Central memory CD8-positive, alpha-beta T cell (primary cell): ENCODE measurements at regions not wholly inside any gene's neighbourhood (a gene's known extent, or its start where the extent isn't known, plus 50 kb on each side); places are given as distances from the start of the nearest gene placed in this dataset.
A peak's percentile ranks its signal among the peaks of the same experiment; 100 is the strongest.

Experiments used
- ATAC-seq: fragments of 150-1000 bp; cut with Tn5 transposase; replicated peaks from 2 replicates; pipeline ENCODE4 v1.10.0; 2022; ENCODE audit warnings: mild to moderate bottlenecking, moderate FRiP score, moderate number of reproducible peaks; ENCODE audit not compliant: poor library complexity, severe bottlenecking; ENCODE audit errors: extremely low read depth
- DNase-seq, 2 donors: peaks; one replicate each; pipeline ENCODE4 v3.0.0; 2021; ENCODE audit warnings: low spot score in 2 of 2
- H3K27ac Mint-ChIP-seq: one replicate; pipeline ENCODE4 v1.8.0; 2022; ENCODE audit warnings: low read depth, mild to moderate bottlenecking, moderate library complexity, mixed read lengths
- H3K27me3 Mint-ChIP-seq: one replicate; pipeline ENCODE4 v1.8.0; 2022; ENCODE audit warnings: mixed read lengths
- H3K36me3 Mint-ChIP-seq: one replicate; pipeline ENCODE4 v1.8.0; 2022; ENCODE audit warnings: mild to moderate bottlenecking, moderate library complexity, mixed read lengths; ENCODE audit not compliant: insufficient read depth
- H3K4me1 Mint-ChIP-seq: one replicate; pipeline ENCODE4 v1.8.0; 2022; ENCODE audit warnings: mixed read lengths
- H3K4me3 Mint-ChIP-seq: one replicate; pipeline ENCODE4 v1.8.0; 2022; ENCODE audit warnings: mild to moderate bottlenecking, moderate library complexity, mixed read lengths
- H3K9me3 Mint-ChIP-seq: one replicate; pipeline ENCODE4 v1.8.0; 2022; ENCODE audit warnings: mixed read lengths

- DNase-seq (no peak), ATAC-seq (no peak)
- peaks cover 15% of the 10 kb centered on the region for H3K4me1 Mint-ChIP-seq
- H3K9me3 Mint-ChIP-seq, result no peaks in the 10 kb centered on the region
- peaks cover 85% of the 10 kb centered on the region for H3K27me3 Mint-ChIP-seq
- H3K27ac Mint-ChIP-seq, result no peak overlapping the region
- peak overlapping the region; percentile 72 for H3K4me3 Mint-ChIP-seq
- H3K36me3 Mint-ChIP-seq, result no peaks in the 10 kb centered on the region
These were observed 75.7 kb upstream of the FOXP4 start for GRCh38 chr6:41470331-41471063.

- H3K4me1 Mint-ChIP-seq, result peaks cover 15% of the 10 kb centered on the region
- no peak for ATAC-seq
- no peak overlapping the region for H3K27ac Mint-ChIP-seq
- H3K4me3 Mint-ChIP-seq, result no peak overlapping the region
- H3K27me3 Mint-ChIP-seq, result peaks cover 78% of the 10 kb centered on the region
- no peaks in the 10 kb centered on the region for H3K36me3 Mint-ChIP-seq
- DNase-seq, result no peak
- no peaks in the 10 kb centered on the region for H3K9me3 Mint-ChIP-seq
These were observed 74.9 kb upstream of the FOXP4 start for GRCh38 chr6:41471064-41471895.

- no peak for DNase-seq
- peaks cover 13% of the 10 kb centered on the region for H3K4me1 Mint-ChIP-seq
- no peaks in the 10 kb centered on the region for H3K36me3 Mint-ChIP-seq
- ATAC-seq, result no peak
- H3K27ac Mint-ChIP-seq, result no peak overlapping the region
- no peaks in the 10 kb centered on the region for H3K9me3 Mint-ChIP-seq
- peaks cover 78% of the 10 kb centered on the region for H3K27me3 Mint-ChIP-seq
- H3K4me3 Mint-ChIP-seq, result no peak overlapping the region
These were observed 71.8 kb upstream of the FOXP4 start for GRCh38 chr6:41474213-41474933.

- H3K9me3 Mint-ChIP-seq, result no peaks in the 10 kb centered on the region
- no peaks in the 10 kb centered on the region for H3K36me3 Mint-ChIP-seq
- no peak for DNase-seq
- no peak overlapping the region for H3K4me3 Mint-ChIP-seq
- no peak for ATAC-seq
- peaks cover 73% of the 10 kb centered on the region for H3K27me3 Mint-ChIP-seq
- no peak overlapping the region for H3K27ac Mint-ChIP-seq
- peaks cover 6% of the 10 kb centered on the region for H3K4me1 Mint-ChIP-seq
These were observed 71.0 kb upstream of the FOXP4 start for GRCh38 chr6:41475164-41475563.

- no peak for DNase-seq
These were observed 70.3 kb upstream of the FOXP4 start for GRCh38 chr6:41475737-41476357.

GRCh38 chr6:41476401-41476800 lies 69.8 kb upstream of the FOXP4 start:
- H3K4me1 Mint-ChIP-seq, result peaks cover 6% of the 10 kb centered on the region
- H3K36me3 Mint-ChIP-seq, result no peaks in the 10 kb centered on the region
- H3K27me3 Mint-ChIP-seq, result peaks cover 65% of the 10 kb centered on the region

More at GRCh38 chr6:41475737-41476357, 70.3 kb upstream of the FOXP4 start:
- ATAC-seq, result no peak
- H3K27me3 Mint-ChIP-seq, result peaks cover 70% of the 10 kb centered on the region
- H3K9me3 Mint-ChIP-seq, result no peaks in the 10 kb centered on the region
- peaks cover 6% of the 10 kb centered on the region for H3K4me1 Mint-ChIP-seq
- H3K4me3 Mint-ChIP-seq, result no peak overlapping the region
- H3K36me3 Mint-ChIP-seq, result no peaks in the 10 kb centered on the region
- H3K27ac Mint-ChIP-seq, result no peak overlapping the region

GRCh38 chr6:41477572-41477971 lies 68.6 kb upstream of the FOXP4 start:
- Mint-ChIP-seq H3K4me1 (peaks cover 6% of the 10 kb centered on the region), H3K4me3 (no peak overlapping the region), H3K27me3 (peaks cover 53% of the 10 kb centered on the region), H3K36me3 (no peaks in the 10 kb centered on the region), H3K9me3 (no peaks in the 10 kb centered on the region), H3K27ac (no peak overlapping the region)
- ATAC-seq (no peak), DNase-seq (no peak)

More at GRCh38 chr6:41476401-41476800, 69.8 kb upstream of the FOXP4 start:
- H3K9me3 Mint-ChIP-seq, result no peaks in the 10 kb centered on the region
- no peak overlapping the region for H3K27ac Mint-ChIP-seq
- DNase-seq (no peak), ATAC-seq (no peak)
- no peak overlapping the region for H3K4me3 Mint-ChIP-seq

- ATAC-seq (no peak), DNase-seq (no peak)
- Mint-ChIP-seq H3K27ac (no peak overlapping the region), H3K4me3 (no peak overlapping the region), H3K4me1 (no peaks in the 10 kb centered on the region), H3K27me3 (peaks cover 7% of the 10 kb centered on the region), H3K36me3 (no peaks in the 10 kb centered on the region), H3K9me3 (no peaks in the 10 kb centered on the region)
These were observed 62.2 kb upstream of the FOXP4 start for GRCh38 chr6:41483943-41484342.

- H3K4me1 Mint-ChIP-seq, result peaks cover 4% of the 10 kb centered on the region
- DNase-seq, result no peak
- H3K36me3 Mint-ChIP-seq, result no peaks in the 10 kb centered on the region
- H3K4me3 Mint-ChIP-seq, result no peak overlapping the region
- ATAC-seq, result no peak
- no peaks in the 10 kb centered on the region for H3K9me3 Mint-ChIP-seq
- no peak overlapping the region for H3K27ac Mint-ChIP-seq
- peaks cover 18% of the 10 kb centered on the region for H3K27me3 Mint-ChIP-seq
These were observed 58.2 kb upstream of the FOXP4 start for GRCh38 chr6:41487860-41488432.

GRCh38 chr6:41488433-41489119 lies 57.6 kb upstream of the FOXP4 start:
- H3K27me3 Mint-ChIP-seq, result peaks cover 18% of the 10 kb centered on the region
- no peak overlapping the region for H3K27ac Mint-ChIP-seq
- no peaks in the 10 kb centered on the region for H3K9me3 Mint-ChIP-seq
- H3K4me3 Mint-ChIP-seq, result no peak overlapping the region
- H3K4me1 Mint-ChIP-seq, result peaks cover 4% of the 10 kb centered on the region
- no peak for DNase-seq
- no peaks in the 10 kb centered on the region for H3K36me3 Mint-ChIP-seq
- no peak for ATAC-seq

GRCh38 chr6:41489120-41489851 lies 56.9 kb upstream of the FOXP4 start:
- no peak for ATAC-seq
- no peak overlapping the region for H3K4me3 Mint-ChIP-seq
- H3K27ac Mint-ChIP-seq, result no peak overlapping the region
- H3K36me3 Mint-ChIP-seq, result no peaks in the 10 kb centered on the region
- peaks cover 18% of the 10 kb centered on the region for H3K27me3 Mint-ChIP-seq
- H3K9me3 Mint-ChIP-seq, result no peaks in the 10 kb centered on the region
- no peak for DNase-seq
- H3K4me1 Mint-ChIP-seq, result peaks cover 4% of the 10 kb centered on the region
